GM18499 (cell line): ENCODE measurements at regions not wholly inside any gene's neighbourhood (a gene's known extent, or its start where the extent isn't known, plus 50 kb on each side); places are given as distances from the start of the nearest gene placed in this dataset.
"Not testable (repeated sequence)": the region's sequence is repeated elsewhere in the genome, so short reads cannot be mapped to it uniquely, and the experiment has no call there.

Source experiments
- ATAC-seq: cut with Tn5 transposase; IDR thresholded peaks from one replicate; pipeline ENCODE4 v1.9.1; 2021; ENCODE audit warnings: moderate number of reproducible peaks; ENCODE audit not compliant: insufficient read depth, unreplicated experiment

- ATAC-seq, result no peak
Measured at GRCh38 chr4:101441446-101441845, 94.1 kb upstream of the PPP3CA start.

GRCh38 chr4:101439926-101440325 is 92.6 kb upstream of the PPP3CA start:
- no peak for ATAC-seq

DNA sequence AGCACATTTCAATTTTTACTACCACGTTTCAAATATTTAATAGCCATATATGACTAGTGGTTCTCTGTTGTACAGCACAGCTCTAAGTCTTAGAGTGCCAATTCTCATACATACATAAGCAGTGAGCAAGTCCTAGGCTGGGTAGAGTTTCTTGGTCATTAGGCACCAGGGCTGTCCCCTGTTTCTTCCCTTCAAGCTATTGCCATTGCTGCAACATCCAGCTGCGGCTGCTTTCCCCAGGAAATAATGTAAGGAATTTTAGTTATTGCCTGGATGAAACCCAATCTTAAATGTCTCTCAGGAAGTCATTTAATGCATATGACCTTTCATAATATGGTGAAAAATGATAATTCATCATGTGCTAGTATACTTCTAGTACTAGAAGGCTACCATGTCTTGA is 74.1 kb upstream of the PPP3CA start:
- no peak for ATAC-seq

DNA sequence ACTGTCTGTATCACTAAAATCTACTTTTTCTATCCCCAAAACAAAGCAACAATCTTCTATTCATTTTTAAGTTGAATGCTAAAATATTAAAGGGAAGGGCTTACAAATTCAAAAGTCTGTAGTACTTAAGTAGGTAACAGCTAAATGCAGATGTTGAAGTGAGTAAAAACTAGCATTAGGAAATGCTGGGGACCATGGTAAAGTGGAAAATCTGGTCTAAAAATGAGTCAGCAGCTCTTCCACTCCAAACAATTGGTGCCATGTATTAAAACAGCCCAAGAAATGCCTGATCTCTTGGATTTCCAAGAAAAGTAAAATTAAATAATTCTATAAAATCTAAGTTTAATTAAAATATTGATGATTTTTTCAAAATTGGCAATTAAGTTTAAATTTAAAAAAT is 73.3 kb upstream of the PPP3CA start:
- ATAC-seq, result no peak

DNA sequence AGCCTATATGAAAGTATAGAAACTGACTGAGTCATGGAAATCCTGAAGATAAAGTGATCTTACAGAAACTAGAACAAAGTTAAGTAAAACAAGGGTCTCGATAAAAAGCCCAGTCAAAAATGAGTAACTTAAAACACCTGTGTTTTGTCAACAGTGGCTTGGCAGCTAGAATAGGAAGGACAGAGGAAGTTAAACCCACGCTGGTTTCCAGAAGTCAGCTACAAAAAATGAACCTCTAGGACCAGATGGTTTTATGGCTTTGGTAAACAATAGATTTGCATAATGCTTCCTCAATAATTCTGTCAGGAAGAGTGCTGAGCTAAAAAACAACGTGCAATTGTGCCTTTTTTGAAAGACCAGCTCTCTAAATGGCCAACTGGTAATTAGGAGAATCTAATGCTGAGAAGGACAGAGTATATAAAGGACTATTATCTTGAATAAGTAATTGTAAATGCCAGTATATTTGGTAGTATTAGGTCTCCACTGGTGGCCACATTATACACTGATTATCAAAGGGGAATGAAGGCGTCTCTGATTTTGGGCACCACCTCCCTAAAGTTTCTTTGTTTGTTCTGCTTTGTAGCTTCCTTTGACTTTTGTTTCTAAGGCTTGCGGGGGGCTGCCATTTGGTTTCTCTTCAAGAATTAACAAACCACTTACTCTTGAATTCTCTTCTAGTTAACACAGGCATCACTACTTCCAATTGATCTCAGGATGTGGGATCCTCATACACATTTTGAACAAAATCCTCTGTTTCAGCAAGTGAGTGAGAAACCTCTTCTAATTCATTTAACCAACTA is 72.2 kb upstream of the PPP3CA start:
- ATAC-seq, result peak; percentile 73

- no peak for ATAC-seq
Measured at GRCh38 chr4:101418466-101418865, 71.1 kb upstream of the PPP3CA start.

DNA sequence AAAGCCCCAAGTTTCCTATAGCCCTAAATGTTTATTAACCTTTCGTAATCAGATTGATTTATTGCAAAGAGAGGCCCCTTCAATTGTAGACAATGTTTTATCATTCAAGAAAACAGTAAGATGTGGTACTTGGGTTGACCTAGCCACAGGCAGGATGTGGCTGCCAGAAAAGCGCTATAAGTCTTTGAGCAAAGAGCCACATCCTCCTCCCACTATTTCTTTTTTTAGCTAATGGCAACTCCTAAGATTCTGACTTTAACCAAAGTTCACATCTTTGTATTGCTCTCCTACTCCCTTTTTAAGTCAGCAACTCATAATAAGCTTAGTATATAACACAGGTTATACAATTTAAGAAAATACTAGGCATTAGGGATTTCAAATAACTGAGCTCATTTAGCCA is 70.7 kb upstream of the PPP3CA start:
- ATAC-seq, result peak; percentile 76

DNA sequence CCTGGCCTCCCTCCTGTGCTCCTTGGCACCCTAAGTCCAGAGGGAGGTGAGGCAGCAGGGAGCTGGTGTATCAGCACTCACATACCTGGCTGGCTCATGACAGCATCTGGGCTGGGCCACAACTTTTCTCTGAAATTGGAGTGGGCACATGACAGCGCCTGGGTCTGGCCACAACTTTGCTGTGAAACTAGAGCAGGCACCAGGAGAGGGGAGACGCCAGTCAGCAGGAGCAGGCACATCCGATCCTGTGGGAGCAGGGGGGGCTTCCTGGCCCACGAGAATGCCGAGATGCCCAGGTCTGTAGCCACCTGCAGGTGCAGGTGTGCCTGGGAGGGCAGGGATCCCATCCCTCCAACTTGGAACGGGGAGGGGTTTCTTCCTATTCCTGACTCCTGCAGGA is 69.7 kb upstream of the PPP3CA start:
- ATAC-seq, result no peak

DNA sequence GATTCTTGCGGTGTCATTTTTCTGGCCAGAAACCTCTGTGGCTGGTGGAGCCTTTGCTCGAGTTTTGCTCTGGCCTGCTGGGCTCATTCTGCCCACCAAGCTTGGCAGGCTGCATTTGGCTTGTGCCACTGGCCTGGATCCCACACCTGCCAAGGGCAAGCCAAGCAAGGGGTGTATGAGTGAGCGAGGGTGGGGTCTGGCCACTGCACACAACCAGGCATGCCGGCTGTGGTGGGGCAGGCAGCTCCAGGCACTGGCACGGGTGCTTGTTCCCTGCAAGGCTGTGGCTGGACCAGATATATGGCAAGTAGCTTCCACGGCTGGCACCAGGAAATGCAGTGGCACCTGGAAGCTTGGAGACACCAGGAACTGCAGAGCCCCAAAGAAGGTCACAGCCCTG is 68.6 kb upstream of the PPP3CA start:
- no peak for ATAC-seq

DNA sequence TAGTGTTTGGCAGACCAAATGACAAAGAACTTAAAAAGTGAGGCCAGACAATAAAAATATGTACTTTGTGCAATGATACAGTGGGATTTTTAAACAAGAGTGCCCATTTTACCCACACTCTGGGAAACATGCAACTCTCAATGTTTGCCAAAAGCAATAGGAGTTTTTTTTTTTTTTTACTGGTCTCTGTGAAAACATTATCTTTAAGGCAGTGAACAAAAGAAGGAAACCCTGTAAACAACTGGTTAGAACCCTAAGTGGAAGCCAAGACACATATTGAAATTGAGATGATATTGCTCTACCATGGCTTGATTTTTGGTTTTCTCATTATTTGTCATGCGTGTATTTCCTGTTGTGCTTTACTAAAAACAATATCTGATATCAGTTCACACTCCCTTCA is 67.2 kb upstream of the PPP3CA start:
- no peak for ATAC-seq

- no peak for ATAC-seq
Measured at GRCh38 chr4:101411926-101412325, 64.6 kb upstream of the PPP3CA start.

DNA sequence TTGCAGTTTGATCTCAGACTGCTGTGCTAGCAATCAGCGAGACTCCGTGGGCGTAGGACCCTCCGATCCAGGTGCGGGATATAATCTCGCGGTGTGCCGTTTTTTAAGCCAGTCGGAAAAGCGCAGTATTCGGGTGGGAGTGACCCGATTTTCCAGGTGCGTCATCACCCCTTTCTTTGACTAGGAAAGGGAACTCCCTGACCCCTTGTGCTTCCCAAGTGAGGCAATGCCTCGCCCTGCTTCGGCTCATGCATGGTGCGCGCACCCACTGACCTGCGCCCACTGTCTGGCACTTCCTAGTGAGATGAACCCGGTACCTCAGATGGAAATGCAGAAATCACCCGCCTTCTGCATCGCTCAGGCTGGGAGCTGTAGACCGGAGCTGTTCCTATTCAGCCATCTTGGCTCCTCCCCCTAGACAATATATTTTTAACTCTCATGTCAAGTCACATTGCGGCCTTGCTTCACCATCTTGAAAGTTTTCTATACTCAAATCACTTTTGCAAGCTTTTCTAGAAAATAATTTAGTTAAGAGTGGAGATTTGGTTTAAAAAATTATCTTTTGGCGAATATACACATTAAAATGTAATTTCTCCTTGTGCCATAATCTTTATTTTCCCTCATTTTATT is 64.1 kb upstream of the PPP3CA start:
- ATAC-seq, result not testable (repeated sequence)

- no peak for ATAC-seq
Measured at GRCh38 chr4:101400096-101400495, 52.8 kb upstream of the PPP3CA start.

DNA sequence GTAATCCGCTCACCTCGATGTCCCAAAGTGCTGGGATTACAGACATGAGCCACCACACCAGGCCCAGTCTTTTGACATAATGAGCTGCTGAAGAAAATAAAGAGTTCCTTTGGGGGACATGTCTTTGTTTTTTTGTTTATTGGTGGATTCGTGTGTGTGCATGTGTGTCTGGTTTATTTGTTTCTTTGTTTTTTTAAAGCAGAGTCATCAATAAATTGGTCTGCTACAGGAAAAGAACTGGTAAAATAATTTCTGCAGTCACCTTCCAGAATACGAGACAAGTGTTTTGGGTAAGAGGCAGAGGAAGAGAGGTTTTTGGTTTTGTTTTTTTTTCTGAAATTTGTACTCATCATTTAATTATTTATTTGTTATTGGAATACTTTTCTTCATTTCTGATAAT is 51.5 kb upstream of the PPP3CA start:
- no peak for ATAC-seq
